GM18499 (cell line): ENCODE measurements at regions not wholly inside any gene's neighbourhood (a gene's known extent, or its start where the extent isn't known, plus 50 kb on each side); places are given as distances from the start of the nearest gene placed in this dataset.
"Not testable (repeated sequence)": the region's sequence is repeated elsewhere in the genome, so short reads cannot be mapped to it uniquely, and the experiment has no call there.

Experiments used
- ATAC-seq: cut with Tn5 transposase; IDR thresholded peaks from one replicate; pipeline ENCODE4 v1.9.1; 2021; ENCODE audit warnings: moderate number of reproducible peaks; ENCODE audit not compliant: insufficient read depth, unreplicated experiment

DNA sequence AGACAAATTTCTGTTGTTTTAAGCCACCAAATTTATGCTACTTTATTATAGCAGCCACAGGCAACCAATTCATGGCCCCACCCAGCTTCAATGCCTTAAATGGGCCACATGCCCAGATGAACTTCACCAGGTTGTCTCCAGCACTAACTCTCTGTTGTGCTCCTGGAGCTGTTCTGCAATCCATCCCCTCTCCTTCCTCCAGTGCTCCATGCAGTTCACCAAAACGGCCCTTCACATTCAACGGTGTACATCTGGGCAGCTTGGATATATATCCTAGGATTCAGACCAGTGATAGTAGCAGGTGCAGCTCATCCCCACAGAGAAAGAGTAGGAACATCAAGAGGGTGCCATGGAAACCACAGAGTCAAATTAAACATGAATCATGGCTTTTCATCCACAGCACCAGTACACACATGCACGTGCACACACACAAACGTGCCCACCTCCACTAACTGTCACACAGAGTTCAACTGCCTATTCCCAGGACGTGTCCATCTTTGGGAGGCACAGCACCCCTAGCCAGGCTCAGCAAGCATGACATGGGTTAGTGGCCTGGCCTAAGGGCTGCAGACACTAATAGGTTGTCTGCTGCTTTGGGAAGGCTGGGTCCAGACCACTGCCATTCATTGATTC lies 134.5 kb downstream of the MED10 start:
- no peak for ATAC-seq

DNA sequence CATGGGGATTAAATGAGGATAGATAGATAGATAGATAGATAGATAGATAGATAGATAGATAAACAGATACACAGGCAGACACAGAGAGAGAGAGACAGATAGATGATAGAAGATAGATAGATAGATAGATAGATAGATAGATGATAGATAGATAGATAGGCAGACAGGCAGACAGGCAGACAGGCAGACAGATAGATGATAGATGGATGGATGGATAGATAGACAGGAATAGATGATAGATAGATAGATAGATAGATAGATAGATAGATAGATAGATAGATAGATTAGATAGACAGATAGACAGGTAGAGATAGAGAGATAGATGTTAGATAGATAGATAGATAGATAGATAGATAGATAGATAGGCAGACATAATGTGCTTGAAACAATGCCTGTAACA lies 137.3 kb downstream of the MED10 start:
- not testable (repeated sequence) for ATAC-seq

DNA sequence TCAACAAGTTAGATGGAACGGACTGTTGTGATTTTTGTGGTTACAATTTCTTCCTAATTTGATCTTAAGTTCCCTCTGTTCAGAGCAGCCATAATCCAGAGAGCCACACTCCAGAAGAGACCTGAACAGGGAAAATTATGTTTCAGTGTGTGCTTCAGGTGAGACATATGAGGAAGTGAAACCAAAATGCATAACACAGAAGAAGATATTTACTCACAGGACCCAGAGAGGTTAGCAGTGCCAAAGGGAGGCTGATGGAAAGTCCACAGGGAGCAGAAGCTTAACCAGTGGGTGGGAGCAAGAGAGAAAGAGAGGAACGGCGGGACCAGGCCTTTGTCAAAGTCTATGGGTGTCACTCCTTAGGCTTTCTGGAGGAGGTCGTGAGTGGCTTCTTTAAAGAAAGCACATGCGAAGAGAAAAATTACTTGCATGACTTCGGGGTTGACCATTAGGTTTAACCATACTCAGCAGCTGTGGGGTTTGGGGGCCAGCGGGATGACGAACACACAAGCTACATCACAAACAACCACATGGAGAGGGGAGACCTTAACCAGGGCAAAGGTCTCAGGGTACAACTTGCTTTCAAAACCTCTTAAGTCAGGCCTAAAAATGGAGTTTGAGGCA lies 141.4 kb downstream of the MED10 start:
- ATAC-seq, result peak; percentile 72

DNA sequence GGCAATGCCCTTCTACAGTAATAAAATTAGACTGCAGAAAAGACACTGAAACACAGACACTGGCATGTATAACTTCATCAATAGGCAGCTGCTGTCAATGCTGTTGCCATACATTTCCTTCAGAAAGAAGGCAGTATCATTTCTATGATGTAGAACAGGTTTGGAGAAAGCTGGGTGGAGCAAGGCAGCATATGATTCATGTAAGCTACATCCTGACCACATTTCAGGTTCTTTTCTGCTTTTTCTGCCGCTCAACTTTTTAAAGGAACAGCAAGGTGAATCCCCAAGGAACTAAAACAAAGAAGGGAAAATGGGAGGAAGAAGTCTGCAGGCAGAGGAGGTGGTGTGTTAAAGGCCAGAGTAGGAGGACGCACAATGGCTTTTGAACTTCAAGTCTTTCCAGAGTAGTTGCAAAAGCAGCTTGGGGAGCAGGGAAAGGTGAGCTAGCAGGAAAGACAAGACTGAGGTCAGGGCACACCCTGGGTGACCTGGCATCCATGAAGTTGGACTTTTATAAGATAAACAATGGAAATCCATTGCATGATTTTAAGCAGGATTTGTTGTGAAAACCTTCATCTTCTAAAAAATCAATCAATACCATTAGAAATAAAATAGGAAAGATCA lies 142.1 kb downstream of the MED10 start:
- no peak for ATAC-seq

DNA sequence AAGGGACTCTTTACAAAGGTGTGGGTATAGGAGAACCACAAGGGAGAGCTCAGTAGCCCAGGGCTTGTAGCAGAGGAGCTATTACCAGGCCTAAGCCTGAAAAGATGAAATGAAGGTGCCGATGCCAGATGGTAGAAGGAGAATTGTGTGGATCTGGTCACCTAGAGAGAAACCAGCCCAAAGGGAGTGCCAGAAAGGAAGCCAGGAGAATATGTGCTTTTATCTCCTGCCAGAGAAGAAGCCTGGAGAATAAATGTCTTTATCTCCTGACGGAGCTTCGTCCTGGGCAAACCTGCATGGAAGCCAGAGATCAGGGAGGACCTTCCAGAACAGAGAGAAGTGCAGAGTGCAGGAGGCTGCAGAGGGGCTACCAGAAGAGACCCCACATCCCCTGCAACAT lies 142.6 kb downstream of the MED10 start:
- no peak for ATAC-seq

DNA sequence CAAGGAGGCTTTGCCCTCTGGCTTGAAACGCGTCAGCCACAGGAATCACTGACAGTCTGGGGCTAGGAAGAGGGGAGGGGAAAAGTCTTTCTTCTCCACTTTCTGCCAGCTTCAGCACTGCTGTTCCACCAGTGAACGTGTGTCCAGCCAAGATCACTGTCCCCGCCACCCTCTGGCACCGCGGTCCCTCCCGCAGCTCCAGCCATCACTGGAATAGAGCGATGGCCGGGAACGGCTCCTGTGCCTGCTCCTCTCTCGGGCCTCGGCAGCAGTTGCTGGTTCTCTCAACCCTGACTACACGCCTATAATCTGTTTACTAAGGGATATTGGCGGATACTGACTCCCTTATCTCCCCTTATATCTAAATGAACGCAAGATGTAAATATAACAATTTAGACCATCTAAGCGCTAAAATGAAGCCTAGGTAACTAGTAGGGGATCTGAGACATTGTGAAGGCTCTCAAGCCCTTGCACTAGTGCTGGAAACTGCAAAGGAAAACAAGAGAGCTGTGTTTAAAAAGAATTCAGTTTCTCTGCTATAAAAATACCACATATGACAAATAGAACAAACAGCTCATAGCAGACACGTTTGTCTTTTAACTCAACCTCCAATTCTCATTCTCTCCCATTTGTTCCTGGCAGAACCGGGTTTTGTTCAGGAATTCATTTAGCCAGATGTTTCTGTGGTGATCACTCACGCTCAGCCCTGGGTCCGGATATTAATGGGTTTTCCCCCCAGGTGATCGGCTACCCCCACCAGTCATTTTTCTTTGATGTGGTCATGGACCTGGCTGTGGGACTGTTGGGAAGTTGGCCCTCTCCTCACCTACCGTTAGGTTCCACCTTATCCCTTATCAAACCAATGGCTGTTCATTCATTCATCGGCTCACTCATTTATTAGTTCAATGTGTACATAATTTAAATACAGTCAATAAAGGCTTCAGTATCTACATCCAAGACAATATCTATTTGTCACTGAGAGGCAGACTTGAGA lies 149.8 kb downstream of the MED10 start:
- no peak for ATAC-seq

DNA sequence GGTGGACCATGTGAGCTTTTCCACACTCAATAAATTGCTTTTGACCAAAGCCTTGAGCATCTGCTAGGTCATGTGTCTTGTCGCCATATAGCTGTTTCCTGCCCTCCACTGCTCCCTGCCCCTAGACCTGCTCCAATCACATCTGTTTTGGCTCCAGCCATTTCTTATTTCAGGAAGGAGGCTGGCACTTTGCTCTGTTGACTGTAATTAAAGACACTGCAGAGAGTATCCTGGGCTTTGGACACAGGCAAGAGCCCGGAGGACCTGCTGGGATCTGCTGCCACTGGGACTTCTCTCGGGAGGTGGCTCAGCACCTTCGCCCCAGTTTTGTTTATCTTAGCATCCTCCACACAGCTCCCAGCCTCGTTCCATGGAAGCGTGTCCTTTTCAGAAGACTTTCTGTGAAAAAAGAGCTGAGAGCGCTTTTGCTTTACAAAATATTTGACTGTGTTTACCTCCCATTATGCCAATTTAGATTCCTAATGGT lies 153.2 kb downstream of the MED10 start:
- no peak for ATAC-seq

DNA sequence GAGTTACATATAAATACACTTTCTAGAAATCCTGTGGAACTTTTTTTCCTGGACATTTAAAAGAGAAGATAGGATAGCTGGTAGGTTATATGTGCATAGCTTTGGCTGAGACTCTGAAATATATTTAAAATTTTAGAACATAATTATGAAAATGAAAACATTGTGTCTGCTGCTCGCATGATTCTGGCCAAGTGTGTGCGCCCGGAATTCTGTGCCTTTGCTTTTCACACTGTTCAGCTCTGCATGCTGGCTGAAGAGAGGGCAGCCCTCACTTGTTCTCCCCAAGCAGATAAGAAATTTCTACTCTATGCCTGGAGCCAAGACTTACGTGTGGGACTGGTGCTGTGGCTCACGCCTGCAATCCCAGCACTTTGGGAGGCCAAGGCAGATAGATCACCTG lies 153.9 kb downstream of the MED10 start:
- ATAC-seq, result no peak

DNA sequence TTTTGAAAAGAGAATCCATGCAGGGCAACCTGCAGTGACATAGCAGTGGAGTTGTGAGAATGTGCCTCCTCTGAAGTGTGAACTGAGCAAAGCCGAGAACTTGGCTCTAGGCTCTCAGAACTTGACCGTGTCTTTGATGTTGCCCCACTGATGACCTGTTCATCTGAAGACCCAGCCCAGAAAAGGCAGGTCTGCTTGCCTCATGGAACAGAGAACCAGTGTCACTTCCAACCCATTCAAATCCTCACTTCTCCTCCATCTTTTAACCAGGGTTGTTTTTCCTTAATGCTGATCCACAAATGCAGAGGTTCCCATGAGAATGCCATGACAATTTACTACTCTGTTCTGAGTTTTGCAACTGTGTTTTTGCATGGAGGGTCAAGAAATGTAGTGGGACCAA lies 155.4 kb downstream of the MED10 start:
- ATAC-seq, result no peak

DNA sequence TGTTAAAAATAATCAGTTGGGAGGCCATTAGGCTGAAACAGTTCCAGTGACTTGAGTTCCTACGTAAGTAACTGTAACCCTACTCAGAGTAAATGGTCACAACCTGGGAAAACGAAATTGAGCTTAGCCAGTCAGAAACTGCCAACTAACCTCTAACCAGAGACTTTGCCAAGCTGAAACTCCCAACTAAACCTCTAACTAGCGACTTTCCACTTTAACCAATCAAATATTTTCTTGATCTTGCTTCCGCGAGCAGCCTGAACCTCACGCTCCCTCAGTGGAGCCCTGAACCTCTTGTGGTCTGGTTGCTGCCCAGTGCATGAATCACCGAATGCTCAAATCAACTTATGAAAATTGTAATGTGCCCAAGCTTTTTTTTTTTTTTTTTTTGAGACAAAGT lies 156.2 kb downstream of the MED10 start:
- ATAC-seq, result no peak

DNA sequence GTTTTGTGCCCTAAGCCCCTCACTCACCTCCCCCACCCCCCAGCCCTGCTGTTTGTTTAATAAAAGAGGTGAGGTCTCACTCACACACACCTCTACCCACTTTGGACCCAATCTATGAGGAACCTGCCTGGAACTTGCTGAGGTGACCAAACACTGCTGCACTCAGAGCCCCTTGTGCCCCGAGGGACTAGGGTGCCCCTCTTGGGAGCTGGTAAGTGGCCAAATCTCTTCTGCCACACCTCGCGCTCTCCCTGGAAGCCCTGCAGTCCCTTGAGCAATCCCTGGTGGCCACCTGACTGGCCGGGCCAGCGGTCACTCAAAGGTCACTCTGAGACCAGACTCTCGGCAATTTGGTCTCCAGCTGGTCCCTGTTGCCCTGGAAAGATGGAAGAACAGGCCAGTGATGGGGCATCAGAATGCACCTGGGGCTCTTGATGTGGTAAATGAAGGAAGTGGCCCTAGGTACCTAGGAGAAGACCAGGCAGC lies 157.2 kb downstream of the MED10 start:
- ATAC-seq, result no peak

DNA sequence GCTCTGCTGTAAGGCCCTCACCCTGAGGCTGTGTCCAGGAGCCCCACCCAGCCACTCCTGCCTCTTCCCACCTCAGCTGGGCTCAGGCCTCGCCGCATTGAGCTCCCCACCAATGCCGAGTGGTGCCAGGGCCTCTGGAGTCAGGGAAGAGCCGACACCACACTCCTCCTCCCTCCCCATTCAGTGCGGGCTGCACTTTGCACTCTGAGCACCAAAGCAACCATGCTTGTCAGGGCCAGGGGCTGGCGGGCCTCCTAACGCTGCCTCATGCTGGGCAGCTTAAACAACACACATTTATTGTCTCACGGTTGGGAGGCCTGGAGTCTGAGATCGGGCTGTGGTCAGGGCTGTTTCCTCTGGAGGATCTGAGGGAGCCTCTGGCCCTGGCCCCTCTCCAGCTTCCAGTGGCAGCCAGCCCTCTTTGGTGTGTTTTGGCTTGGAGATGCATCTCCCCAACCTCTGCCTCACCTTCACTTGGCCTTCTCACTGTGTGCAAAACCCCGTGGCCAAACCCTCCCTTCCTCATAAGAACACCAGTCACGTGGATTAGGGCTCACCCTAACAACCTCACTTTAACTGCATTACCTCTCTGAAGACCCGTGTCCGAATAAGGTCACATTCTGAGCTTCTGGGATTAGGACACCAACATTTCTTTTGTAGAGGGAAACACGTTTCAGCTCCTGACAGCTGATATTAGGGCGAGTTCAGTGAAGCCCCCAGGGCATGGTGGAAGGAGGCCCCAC lies 157.8 kb downstream of the MED10 start:
- ATAC-seq, result no peak

DNA sequence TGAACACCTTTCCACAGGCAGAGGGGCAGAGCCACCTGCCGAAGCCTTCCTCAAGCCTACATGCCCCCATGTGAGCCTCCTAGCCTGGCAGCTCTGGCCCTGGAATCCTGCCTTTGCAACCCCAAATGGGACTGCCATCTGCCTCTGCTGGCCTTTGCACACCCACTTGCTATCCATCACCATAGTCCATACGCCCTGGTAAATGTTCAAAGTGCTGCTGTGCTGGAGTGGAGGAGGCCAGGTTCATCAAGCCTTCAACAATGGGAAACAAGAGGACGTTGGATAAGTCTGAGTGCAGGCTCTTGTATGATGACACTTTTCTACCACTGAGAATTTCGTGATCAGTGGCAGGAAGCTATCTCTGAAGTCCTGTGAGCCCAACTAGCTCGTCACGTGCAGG lies 159.8 kb downstream of the MED10 start:
- ATAC-seq, result no peak

DNA sequence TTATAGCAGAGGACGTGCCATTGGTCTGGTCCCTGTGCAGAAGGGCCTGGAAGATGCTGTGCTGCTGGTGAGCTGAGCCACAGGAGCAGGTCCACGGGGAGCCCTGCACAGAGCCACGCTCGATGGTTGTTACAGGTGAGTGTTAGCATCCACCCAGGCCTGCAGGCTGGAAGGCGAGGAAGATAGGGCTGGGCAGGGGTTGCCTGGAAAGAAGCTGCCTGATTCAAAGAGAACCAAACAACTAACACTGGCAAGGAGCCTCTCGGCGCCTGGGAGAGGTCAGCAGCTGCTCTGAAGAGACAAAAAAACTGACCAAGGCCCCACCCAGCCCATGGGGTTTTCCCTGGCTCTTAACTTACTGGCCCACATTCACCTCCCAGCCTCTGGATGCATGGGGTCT lies 160.2 kb downstream of the MED10 start:
- ATAC-seq, result no peak

DNA sequence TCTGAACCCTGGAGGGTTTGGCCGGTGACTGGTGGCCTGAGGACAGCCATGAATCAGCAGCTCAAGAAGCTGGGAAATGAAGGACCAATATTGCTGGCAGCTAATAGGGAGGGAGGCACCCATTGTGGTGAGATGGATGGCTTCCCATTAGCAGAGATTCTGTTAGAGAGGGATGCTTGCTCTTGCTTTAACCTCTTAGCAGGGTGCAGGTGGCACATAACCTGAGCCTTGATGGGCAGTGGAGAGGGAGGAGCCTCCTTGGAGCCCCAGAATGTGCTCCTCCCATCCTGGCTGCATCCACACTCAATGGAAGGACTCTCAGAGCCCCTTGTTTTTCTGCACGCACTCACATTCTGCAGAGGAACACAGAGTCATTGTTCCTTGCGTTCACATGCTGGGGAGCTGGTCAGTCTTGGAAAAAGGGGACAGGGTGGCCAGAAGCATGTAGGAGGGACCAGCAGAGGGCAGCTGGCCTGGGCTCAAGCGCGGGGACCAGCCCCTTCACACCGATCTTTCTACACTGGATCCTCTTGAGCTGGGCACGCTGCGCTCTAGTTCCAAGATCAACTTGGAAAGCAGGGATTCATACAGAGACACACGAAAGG lies 161.8 kb downstream of the MED10 start:
- no peak for ATAC-seq

DNA sequence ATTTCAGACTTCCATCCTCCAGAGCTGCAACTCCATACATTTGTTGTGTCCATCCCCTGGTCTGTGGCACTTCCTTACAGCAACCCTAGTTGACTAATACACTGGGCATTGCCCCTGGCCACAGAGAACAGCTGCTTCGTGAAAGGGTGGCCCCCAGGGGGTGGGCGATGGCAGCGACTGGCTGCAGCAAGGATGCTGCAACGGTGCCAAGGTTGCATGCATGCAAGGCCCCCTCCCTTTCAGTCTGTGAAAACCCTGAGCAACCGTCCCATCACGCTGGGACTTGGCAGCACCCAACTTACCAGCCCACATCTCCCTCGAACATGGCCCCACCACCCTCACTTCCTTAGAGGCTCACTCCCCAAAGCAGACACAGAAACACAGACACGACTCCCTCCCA lies 162.5 kb downstream of the MED10 start:
- no peak for ATAC-seq

DNA sequence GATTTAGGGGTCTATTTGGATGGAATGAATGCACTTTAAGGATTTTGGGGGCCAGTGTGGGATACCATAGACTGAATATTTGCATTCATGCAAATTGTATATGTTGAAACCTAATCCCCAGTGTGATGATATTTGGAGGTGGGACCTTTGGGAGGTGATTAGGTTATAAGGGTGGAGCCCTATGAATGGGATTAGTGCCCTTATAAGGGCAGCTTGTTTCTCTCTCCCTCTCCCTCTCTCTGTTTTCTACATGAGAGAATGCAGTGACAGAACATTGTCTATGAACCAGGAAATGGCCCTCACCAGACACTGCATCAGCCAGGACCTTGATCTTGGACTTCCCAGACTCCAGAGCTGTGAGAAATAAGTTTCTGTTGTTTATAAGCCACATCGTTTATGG lies 166.1 kb downstream of the MED10 start:
- ATAC-seq, result no peak

DNA sequence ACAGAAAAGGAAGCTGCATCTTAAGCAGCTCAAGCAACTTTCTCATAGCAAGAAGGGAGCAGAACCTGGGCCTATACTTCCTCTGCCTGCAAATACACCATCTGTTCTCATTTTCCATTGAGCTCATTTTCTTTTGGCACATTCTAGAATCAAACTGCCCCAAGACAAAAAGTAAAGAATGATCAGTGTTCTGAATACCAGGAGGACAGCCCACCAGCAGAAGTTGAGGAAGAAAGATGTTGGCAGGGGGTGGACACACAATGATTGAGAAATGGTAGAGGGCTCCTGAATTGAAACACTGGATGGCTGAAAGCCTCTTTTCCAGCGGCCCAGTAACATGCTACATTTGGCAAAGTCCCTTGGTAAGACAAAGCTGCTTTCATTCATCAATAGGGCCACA lies 171.8 kb downstream of the MED10 start:
- ATAC-seq, result no peak

DNA sequence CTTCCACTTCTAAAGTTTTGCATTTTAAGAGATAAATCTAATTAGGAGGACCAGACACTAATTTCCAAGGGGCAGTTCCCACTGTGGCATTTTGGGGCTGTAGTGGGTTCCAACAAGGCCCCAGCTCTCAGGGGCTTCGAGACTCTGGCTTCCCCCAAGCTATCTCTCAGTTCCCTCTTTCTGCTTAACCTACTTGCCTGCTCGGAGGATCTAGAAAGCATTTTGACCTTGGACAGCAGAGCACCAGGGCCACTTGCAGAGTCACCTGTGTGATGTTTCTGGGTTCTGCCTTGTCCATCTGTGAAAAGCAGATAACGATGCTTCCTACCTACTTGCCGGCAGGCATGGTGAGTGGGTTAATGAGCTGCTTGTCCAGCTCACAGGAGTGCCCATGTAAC lies 175.4 kb downstream of the MED10 start:
- no peak for ATAC-seq
